CD4-positive, alpha-beta T cell (primary cell): ENCODE measurements at regions not wholly inside any gene's neighbourhood (a gene's known extent, or its start where the extent isn't known, plus 50 kb on each side); places are given as distances from the start of the nearest gene placed in this dataset.

ENCODE experiments used
- ATAC-seq: fragments of 200-7000 bp; cut with Tn5 transposase; one replicate; pipeline ENCODE4 v1.10.0; 2022; ENCODE audit warnings: mild to moderate bottlenecking; ENCODE audit not compliant: poor library complexity
- CTCF ChIA-PET: fragments of 350-600 bp; sonication (Branson Sonifier 250); formaldehyde crosslinking; loops from one replicate; lab custom pipeline; 2021; ENCODE audit warnings: antibody characterized with exemption, inconsistent platforms; lab: Charles Lee
- POLR2A ChIA-PET: fragments of 350-600 bp; sonication (Branson Sonifier 250); formaldehyde crosslinking; loops from one replicate; lab custom pipeline; 2021; ENCODE audit warnings: antibody characterized with exemption, inconsistent platforms; lab: Charles Lee
- DNase-seq, 14 experiments: peaks; one replicate each; pipeline ENCODE4 v3.0.0-alpha.2; 2013 to 2020; ENCODE audit warnings: mixed read lengths in 2 of 14
- H3K27ac ChIP-seq, 2 donors: one replicate each; pipeline versions ENCODE4 v1.5.1 to v1.7.0; 2013; ENCODE audit warnings: low read length in 2 of 2, low read depth in 1 of 2, mild to moderate bottlenecking in 1 of 2
- H3K27me3 ChIP-seq, 2 experiments: 1 replicate in 1 of 2; 2 replicates in 1 of 2; pipeline versions ENCODE4 v1.6.1 to v1.7.0; 2013; ENCODE audit warnings: low read length in 2 of 2, control low read depth in 1 of 2, mild to moderate bottlenecking in 1 of 2, moderate library complexity in 1 of 2; ENCODE audit not compliant: insufficient read depth in 2 of 2, control insufficient read depth in 1 of 2
- H3K36me3 ChIP-seq: one replicate; pipeline ENCODE4 v1.6.1; 2013; ENCODE audit warnings: low read length, control low read depth; ENCODE audit not compliant: insufficient read depth
- H3K4me1 ChIP-seq: one replicate; pipeline ENCODE4 v1.6.1; 2013; ENCODE audit warnings: low read length, control low read depth; ENCODE audit not compliant: insufficient read depth
- H3K4me3 ChIP-seq: one replicate; pipeline ENCODE4 v1.5.1; 2013; ENCODE audit warnings: mild to moderate bottlenecking, low read length, moderate library complexity
- H3K9me3 ChIP-seq, 2 experiments: 1 replicate in 1 of 2; 2 replicates in 1 of 2; pipeline versions ENCODE4 v1.6.1 to v1.7.0; 2013; ENCODE audit warnings: low read length in 2 of 2, mild to moderate bottlenecking in 2 of 2, control low read depth in 1 of 2, moderate library complexity in 1 of 2; ENCODE audit not compliant: control insufficient read depth in 1 of 2, insufficient read depth in 1 of 2
- H3K27ac Mint-ChIP-seq: one replicate; pipeline ENCODE4 v1.8.0; 2020; ENCODE audit warnings: mixed read lengths
- H3K27me3 Mint-ChIP-seq: one replicate; pipeline ENCODE4 v1.8.0; 2021; ENCODE audit warnings: mixed read lengths
- H3K36me3 Mint-ChIP-seq: one replicate; pipeline ENCODE4 v1.8.0; 2021; ENCODE audit warnings: low read depth, mixed read lengths
- H3K4me1 Mint-ChIP-seq: one replicate; pipeline ENCODE4 v1.8.0; 2021; ENCODE audit warnings: low read depth, mixed read lengths
- H3K4me3 Mint-ChIP-seq: one replicate; pipeline ENCODE4 v1.8.0; 2020; ENCODE audit warnings: mild to moderate bottlenecking, mixed read lengths
- H3K9me3 Mint-ChIP-seq: one replicate; pipeline ENCODE4 v1.8.0; 2020; ENCODE audit warnings: mixed read lengths
- intact Hi-C, 2 experiments: fragments of 100-400 bp; cut with DNase I in 1 of 2; cut with micrococcal nuclease in 1 of 2; formaldehyde crosslinking; loops; one replicate each; pipeline versions ENCODE4 v1.15.1 to v1.9.0; 2023 to 2025; cut with DNase I, micrococcal nuclease
- TF ChIP-seq, protein P1 (sequence below): fragments of 200-600 bp; IDR thresholded peaks from one replicate; pipeline ENCODE4 v1.8.0; 2022; ENCODE audit warnings: antibody characterized with exemption, mild to moderate bottlenecking

DNA sequence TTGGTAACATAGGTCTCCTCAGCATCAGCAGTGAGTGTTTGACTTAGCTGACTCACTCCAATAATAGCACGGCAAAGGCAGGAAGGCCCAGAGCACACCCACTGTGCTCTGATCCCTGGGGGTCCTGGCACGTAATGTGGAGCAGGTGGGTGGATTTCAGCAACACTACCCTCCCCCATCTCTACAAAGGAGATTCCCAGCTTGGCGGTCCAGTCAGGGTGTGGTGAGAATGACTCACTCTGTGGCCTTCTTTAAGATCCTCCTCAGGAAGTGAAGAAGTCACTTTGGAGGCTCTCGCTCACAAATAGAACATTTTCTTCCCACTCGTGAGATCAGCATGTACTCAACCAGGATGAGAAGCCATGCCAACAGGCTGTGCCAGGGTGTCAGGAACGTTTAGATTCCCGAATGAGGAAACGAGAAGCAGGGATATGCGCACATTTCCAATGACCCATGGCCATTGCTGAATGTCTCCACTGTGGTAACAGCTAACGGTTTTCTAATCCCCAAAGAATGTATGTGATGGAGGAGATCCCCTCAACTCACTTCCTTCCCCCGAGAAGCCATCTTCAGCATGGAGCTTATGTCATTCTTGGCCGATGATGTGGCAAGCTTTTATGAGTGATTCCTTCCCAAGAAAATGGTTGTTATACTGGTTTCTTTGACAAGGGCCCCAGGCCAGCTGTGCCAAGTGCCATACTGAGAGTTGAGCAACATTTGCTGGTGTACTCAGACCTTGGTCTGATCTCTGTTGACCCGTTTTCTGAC, 365.2 kb downstream of the C16orf95 start:
- no peak overlapping the region for H3K27ac Mint-ChIP-seq
- TF ChIP-seq, protein P1, sequence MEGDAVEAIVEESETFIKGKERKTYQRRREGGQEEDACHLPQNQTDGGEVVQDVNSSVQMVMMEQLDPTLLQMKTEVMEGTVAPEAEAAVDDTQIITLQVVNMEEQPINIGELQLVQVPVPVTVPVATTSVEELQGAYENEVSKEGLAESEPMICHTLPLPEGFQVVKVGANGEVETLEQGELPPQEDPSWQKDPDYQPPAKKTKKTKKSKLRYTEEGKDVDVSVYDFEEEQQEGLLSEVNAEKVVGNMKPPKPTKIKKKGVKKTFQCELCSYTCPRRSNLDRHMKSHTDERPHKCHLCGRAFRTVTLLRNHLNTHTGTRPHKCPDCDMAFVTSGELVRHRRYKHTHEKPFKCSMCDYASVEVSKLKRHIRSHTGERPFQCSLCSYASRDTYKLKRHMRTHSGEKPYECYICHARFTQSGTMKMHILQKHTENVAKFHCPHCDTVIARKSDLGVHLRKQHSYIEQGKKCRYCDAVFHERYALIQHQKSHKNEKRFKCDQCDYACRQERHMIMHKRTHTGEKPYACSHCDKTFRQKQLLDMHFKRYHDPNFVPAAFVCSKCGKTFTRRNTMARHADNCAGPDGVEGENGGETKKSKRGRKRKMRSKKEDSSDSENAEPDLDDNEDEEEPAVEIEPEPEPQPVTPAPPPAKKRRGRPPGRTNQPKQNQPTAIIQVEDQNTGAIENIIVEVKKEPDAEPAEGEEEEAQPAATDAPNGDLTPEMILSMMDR = no peak
- no peak overlapping the region for H3K27ac ChIP-seq
- no peaks in the 10 kb centered on the region for H3K36me3 ChIP-seq
- intact Hi-C loops = no loop called here
- peaks cover 0 to 8% of the 10 kb centered on the region in 2 experiments for H3K27me3 ChIP-seq
- H3K27me3 Mint-ChIP-seq = peaks cover 9% of the 10 kb centered on the region
- no peak overlapping the region for H3K4me3 ChIP-seq
- peaks cover 7% of the 10 kb centered on the region for H3K9me3 Mint-ChIP-seq
- no peaks in the 10 kb centered on the region for H3K36me3 Mint-ChIP-seq
- H3K4me1 Mint-ChIP-seq = no peaks in the 10 kb centered on the region
- no peak for ATAC-seq
- H3K4me3 Mint-ChIP-seq = no peak overlapping the region
- CTCF ChIA-PET = no interaction called here
- DNase-seq = no peak
- POLR2A ChIA-PET = no interaction called here
- H3K9me3 ChIP-seq = peaks cover 0 to 19% of the 10 kb centered on the region in 2 experiments
- peaks cover 6% of the 10 kb centered on the region for H3K4me1 ChIP-seq

DNA sequence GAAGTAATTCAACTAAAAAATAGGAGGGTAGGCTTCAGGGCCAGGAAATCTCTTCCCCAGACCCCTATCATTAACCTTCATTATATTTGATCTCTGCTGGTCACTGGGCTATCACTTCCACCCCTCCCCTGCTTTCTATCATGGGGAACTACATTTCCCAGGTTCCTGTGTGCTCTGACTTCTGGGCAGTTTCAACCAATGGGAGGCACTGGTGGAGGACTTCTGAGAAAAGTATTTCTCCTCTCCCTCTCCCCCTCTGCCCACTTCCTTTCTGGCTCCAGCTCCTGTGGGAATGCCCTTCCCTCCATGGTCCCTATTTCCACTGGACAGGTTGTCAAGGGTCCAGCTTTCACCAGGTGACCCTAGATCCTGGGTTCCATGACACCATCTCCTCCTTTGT, 364.4 kb downstream of the C16orf95 start:
- Histone ChIP-seq H3K9me3 (peaks cover 0 to 20% of the 10 kb centered on the region in 2 experiments), H3K27ac (no peak overlapping the region), H3K27me3 (peaks cover 0 to 11% of the 10 kb centered on the region in 2 experiments), H3K4me3 (no peak overlapping the region), H3K36me3 (no peaks in the 10 kb centered on the region), H3K4me1 (peaks cover 6% of the 10 kb centered on the region)
- no peak for ATAC-seq
- intact Hi-C loops = no loop called here
- Mint-ChIP-seq H3K9me3 (peaks cover 7% of the 10 kb centered on the region), H3K4me3 (no peak overlapping the region), H3K36me3 (no peaks in the 10 kb centered on the region), H3K27me3 (peaks cover 11% of the 10 kb centered on the region), H3K4me1 (no peaks in the 10 kb centered on the region), H3K27ac (no peak overlapping the region)
- CTCF ChIA-PET = no interaction called here
- no peak for DNase-seq
- TF ChIP-seq, protein P1 = no peak
- POLR2A ChIA-PET = no interaction called here

DNA sequence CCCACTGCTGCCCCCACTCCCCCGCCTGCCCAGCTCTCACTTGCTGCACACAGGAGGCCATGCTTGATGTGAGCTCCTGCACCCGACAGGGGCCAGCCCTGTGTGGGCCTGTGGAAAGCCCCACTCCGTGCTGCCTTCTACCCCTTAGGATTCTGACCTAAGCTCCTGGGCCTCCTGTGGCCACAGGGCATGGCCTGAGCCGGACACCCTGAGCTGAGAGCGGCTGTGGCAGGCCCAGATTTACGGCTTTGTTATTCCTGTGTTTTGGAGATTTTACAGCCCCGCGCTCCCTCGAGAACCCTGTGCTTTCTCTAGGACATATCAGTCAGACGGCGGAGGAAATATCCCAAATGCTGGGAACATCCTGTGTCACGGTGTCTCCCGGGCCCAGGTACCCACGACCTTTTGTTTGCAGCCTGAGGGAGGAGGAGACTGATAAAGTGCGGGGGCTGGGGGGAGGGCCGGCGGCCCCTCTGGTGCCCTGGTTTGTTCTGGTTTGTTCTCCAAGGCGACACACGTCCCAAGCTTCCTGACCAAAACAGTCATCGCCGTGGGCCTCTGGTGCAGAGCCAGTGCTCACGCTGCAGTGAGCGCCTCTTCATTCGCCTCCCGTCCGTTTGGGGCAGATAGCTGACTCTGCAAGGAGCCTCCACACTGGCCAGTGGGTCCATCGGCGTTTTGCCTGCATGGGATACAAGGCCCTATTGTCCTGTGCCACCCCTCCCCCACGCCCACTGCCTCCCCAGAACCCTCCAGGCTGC, 363.4 kb downstream of the C16orf95 start:
- ATAC-seq = no peak
- H3K4me3 ChIP-seq = no peak overlapping the region
- H3K27me3 ChIP-seq = peaks cover 0 to 11% of the 10 kb centered on the region in 2 experiments
- no peaks in the 10 kb centered on the region for H3K36me3 ChIP-seq
- Mint-ChIP-seq H3K4me3 (no peak overlapping the region), H3K9me3 (peaks cover 7% of the 10 kb centered on the region), H3K36me3 (no peaks in the 10 kb centered on the region), H3K27me3 (peaks cover 19% of the 10 kb centered on the region), H3K27ac (no peak overlapping the region), H3K4me1 (no peaks in the 10 kb centered on the region)
- H3K27ac ChIP-seq = no peak overlapping the region
- DNase-seq = no peak
- ChIA-PET CTCF (no interaction called here), POLR2A (no interaction called here)
- TF ChIP-seq, protein P1 = no peak
- H3K9me3 ChIP-seq = peaks cover 0 to 20% of the 10 kb centered on the region in 2 experiments
- intact Hi-C loops = no loop called here
- peaks cover 6% of the 10 kb centered on the region for H3K4me1 ChIP-seq
